K562 (cell line): ENCODE measurements at regions not wholly inside any gene's neighbourhood (a gene's known extent, or its start where the extent isn't known, plus 50 kb on each side); places are given as distances from the start of the nearest gene placed in this dataset.

ENCODE experiments used
- CREB1 ChIP-seq, 2 experiments: sonication (generic) in 1 of 2; formaldehyde crosslinking in 1 of 2; IDR thresholded peaks; 2 replicates each; pipeline versions ENCODE4 v1.6.1 to v1.8.0; 2012 to 2022; ENCODE audit warnings: inconsistent platforms in 1 of 2, mild to moderate bottlenecking in 1 of 2, missing genetic modification reagents in 1 of 2, moderate library complexity in 1 of 2
- HDAC3 ChIP-seq: fragments of 450-650 bp; IDR thresholded peaks from 2 replicates; pipeline ENCODE4 v1.6.1; 2018; ENCODE audit warnings: borderline replicate concordance, mild to moderate bottlenecking, moderate library complexity; ENCODE audit not compliant: partially characterized antibody
- HNRNPL ChIP-seq: fragments of 200-400 bp; formaldehyde crosslinking; IDR thresholded peaks from 2 replicates; pipeline ENCODE4 v1.6.1; 2017; ENCODE audit warnings: low read depth, mild to moderate bottlenecking, low read length
- MGA ChIP-seq: fragments of 450-650 bp; IDR thresholded peaks from 2 replicates; pipeline ENCODE4 v1.6.1; 2016; ENCODE audit warnings: mild to moderate bottlenecking, moderate library complexity
- POLR2G ChIP-seq: fragments of 200-400 bp; formaldehyde crosslinking; IDR thresholded peaks from 2 replicates; pipeline ENCODE4 v1.6.1; 2017; ENCODE audit warnings: low read depth, mild to moderate bottlenecking, antibody characterized with exemption, low read length, moderate library complexity
- STAT6 ChIP-seq: sonication (generic); formaldehyde crosslinking; IDR thresholded peaks from 2 replicates; pipeline ENCODE4 v1.8.1; 2023; ENCODE audit warnings: mild to moderate bottlenecking, missing genetic modification reagents
- VEZF1 ChIP-seq: fragments of 200-800 bp; sonication (Bioruptor generic); IDR thresholded peaks from 2 replicates; pipeline ENCODE4 v1.6.1; 2017; ENCODE audit warnings: missing genetic modification characterization, missing compliant biosample characterization
- ZFX ChIP-seq: sonication (generic); formaldehyde crosslinking; IDR thresholded peaks from 2 replicates; pipeline ENCODE4 v1.8.0; 2022; ENCODE audit warnings: mild to moderate bottlenecking, missing genetic modification reagents, moderate library complexity

GRCh38 chrX:130523460-130524394, 121.9 kb downstream of the RBMX2 start (continued):
- TF ChIP-seq MGA (peak; percentile 88), HNRNPL (no peak), POLR2G (peak; percentile 72), VEZF1 (CRISPR knock-in tag) (peak; percentile 57), ZFX (CRISPR knock-in tag) (peak; percentile 78), STAT6 (CRISPR knock-in tag) (no peak), HDAC3 (no peak), CREB1 (IDR thresholded peaks at IDR 0.05) (peak; percentile 54; the same call in 1 of the 2 replicates), CREB1 (CRISPR knock-in tag; IDR thresholded peaks at IDR 0.05) (peak; percentile 44; the same call in 1 of the 2 replicates)
